ENCODE measurements at regions not wholly inside any gene's neighbourhood (a gene's known extent, or its start where the extent isn't known, plus 50 kb on each side); places are given as distances from the start of the nearest gene placed in this dataset.

GRCh38 chr20:52529826-52530225, 338.2 kb upstream of the ZFP64 start:
- H3K4me3 ChIP-seq (ENCODE audit: control insufficient read depth in 1 of 7, extremely low read depth in 1 of 7, insufficient read depth in 4 of 7, low read depth in 2 of 7, low read length in 6 of 7), result no peak overlapping the region
- CTCF ChIA-PET, result no interaction called here
- H3K4me1 ChIP-seq (ENCODE audit: control extremely low read depth in 1 of 4, control insufficient read depth in 4 of 4, insufficient read depth in 4 of 4, low read length in 3 of 4), result no peaks in the 10 kb centered on the region
- H3K27ac ChIP-seq (ENCODE audit: insufficient read depth in 1 of 2, low read depth in 1 of 2, low read length in 2 of 2, poor library complexity in 1 of 2, severe bottlenecking in 2 of 2), result no peak overlapping the region
- H3K9me3 ChIP-seq (ENCODE audit: control extremely low read depth in 1 of 5, control insufficient read depth in 4 of 5, insufficient read depth in 2 of 5, low read depth in 1 of 5, low read length in 4 of 5), result peaks cover 0 to 1% (median 0%) of the 10 kb centered on the region in 5 experiments
- WGBS (ENCODE audit: insufficient coverage), result 80% methylated on average over 5 of the region's 7 CpGs
- H3K36me3 ChIP-seq (ENCODE audit: control insufficient read depth in 4 of 4, insufficient read depth in 4 of 4, low read length in 3 of 4), result no peaks in the 10 kb centered on the region
- POLR2A ChIA-PET, result no interaction called here
- no peak for DNase-seq
- H3K27me3 ChIP-seq (replicated peaks in 2 of 5; ENCODE audit: control insufficient read depth in 4 of 5, insufficient read depth in 5 of 5, low read length in 4 of 5), result peaks cover 0 to 3% (median 2%) of the 10 kb centered on the region in 5 experiments

- Histone ChIP-seq H3K27me3 (replicated peaks in 2 of 5; ENCODE audit: control insufficient read depth in 4 of 5, insufficient read depth in 5 of 5, low read length in 4 of 5) (peaks cover 0 to 3% (median under 1%) of the 10 kb centered on the region in 5 experiments), H3K27ac (ENCODE audit: insufficient read depth in 1 of 2, low read depth in 1 of 2, low read length in 2 of 2, poor library complexity in 1 of 2, severe bottlenecking in 2 of 2) (no peak overlapping the region), H3K4me1 (ENCODE audit: control extremely low read depth in 1 of 4, control insufficient read depth in 4 of 4, insufficient read depth in 4 of 4, low read length in 3 of 4) (no peaks in the 10 kb centered on the region), H3K9me3 (ENCODE audit: control extremely low read depth in 1 of 5, control insufficient read depth in 4 of 5, insufficient read depth in 2 of 5, low read depth in 1 of 5, low read length in 4 of 5) (peaks cover 0 to 9% (median 0%) of the 10 kb centered on the region in 5 experiments), H3K36me3 (ENCODE audit: control insufficient read depth in 4 of 4, insufficient read depth in 4 of 4, low read length in 3 of 4) (no peaks in the 10 kb centered on the region), H3K4me3 (ENCODE audit: control insufficient read depth in 1 of 7, extremely low read depth in 1 of 7, insufficient read depth in 4 of 7, low read depth in 2 of 7, low read length in 6 of 7) (no peak overlapping the region)
- WGBS (ENCODE audit: insufficient coverage), result 100% methylated on average over 1 of the region's 2 CpGs
- CTCF ChIA-PET, result no interaction called here
- DNase-seq, result no peak
- POLR2A ChIA-PET, result no interaction called here
Measured at GRCh38 chr20:52524861-52525260, 333.3 kb upstream of the ZFP64 start.

DNA sequence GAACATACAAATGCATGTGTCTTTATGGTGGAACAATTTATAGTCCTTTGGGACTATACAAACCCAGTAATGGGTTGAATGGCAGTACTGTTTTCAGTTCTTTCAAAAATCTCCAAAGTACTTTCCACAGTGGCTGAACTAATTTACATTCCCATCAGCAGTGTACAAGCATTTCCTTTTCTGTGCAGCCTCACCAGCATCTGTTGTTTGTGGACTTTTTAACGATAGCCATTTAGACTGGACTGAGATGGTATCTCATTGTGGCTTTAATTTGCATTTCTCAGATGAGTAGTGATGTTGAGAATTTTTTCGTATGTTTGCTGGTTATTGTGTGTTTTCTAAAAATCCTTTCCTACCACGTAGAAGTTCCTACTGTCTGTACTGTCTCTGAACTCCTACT, 327.2 kb upstream of the ZFP64 start:
- DNase-seq, result no peak
- Histone ChIP-seq H3K4me3 (ENCODE audit: control insufficient read depth in 1 of 7, extremely low read depth in 1 of 7, insufficient read depth in 4 of 7, low read depth in 2 of 7, low read length in 6 of 7) (no peak overlapping the region), H3K4me1 (ENCODE audit: control extremely low read depth in 1 of 4, control insufficient read depth in 4 of 4, insufficient read depth in 4 of 4, low read length in 3 of 4) (no peaks in the 10 kb centered on the region), H3K27ac (ENCODE audit: insufficient read depth in 1 of 2, low read depth in 1 of 2, low read length in 2 of 2, poor library complexity in 1 of 2, severe bottlenecking in 2 of 2) (no peak overlapping the region), H3K36me3 (ENCODE audit: control insufficient read depth in 4 of 4, insufficient read depth in 4 of 4, low read length in 3 of 4) (no peaks in the 10 kb centered on the region), H3K9me3 (ENCODE audit: control extremely low read depth in 1 of 5, control insufficient read depth in 4 of 5, insufficient read depth in 2 of 5, low read depth in 1 of 5, low read length in 4 of 5) (peaks cover 0 to 12% (median 2%) of the 10 kb centered on the region in 5 experiments), H3K27me3 (replicated peaks in 2 of 5; ENCODE audit: control insufficient read depth in 4 of 5, insufficient read depth in 5 of 5, low read length in 4 of 5) (no peaks in the 10 kb centered on the region)
- WGBS (ENCODE audit: insufficient coverage), result 0% methylated on average over 1 of the region's 3 CpGs
- CTCF ChIA-PET, result no interaction called here
- POLR2A ChIA-PET, result no interaction called here

- Histone ChIP-seq H3K9me3 (ENCODE audit: control extremely low read depth in 1 of 5, control insufficient read depth in 4 of 5, insufficient read depth in 2 of 5, low read depth in 1 of 5, low read length in 4 of 5) (peaks cover 0 to 8% (median 2%) of the 10 kb centered on the region in 5 experiments), H3K4me1 (ENCODE audit: control extremely low read depth in 1 of 4, control insufficient read depth in 4 of 4, insufficient read depth in 4 of 4, low read length in 3 of 4) (no peaks in the 10 kb centered on the region), H3K36me3 (ENCODE audit: control insufficient read depth in 4 of 4, insufficient read depth in 4 of 4, low read length in 3 of 4) (no peaks in the 10 kb centered on the region), H3K4me3 (ENCODE audit: control insufficient read depth in 1 of 7, extremely low read depth in 1 of 7, insufficient read depth in 4 of 7, low read depth in 2 of 7, low read length in 6 of 7) (no peak overlapping the region), H3K27me3 (replicated peaks in 2 of 5; ENCODE audit: control insufficient read depth in 4 of 5, insufficient read depth in 5 of 5, low read length in 4 of 5) (no peaks in the 10 kb centered on the region), H3K27ac (ENCODE audit: insufficient read depth in 1 of 2, low read depth in 1 of 2, low read length in 2 of 2, poor library complexity in 1 of 2, severe bottlenecking in 2 of 2) (no peak overlapping the region)
- 77% methylated on average over 2 of the region's 2 CpGs for WGBS (ENCODE audit: insufficient coverage)
- ChIA-PET CTCF (no interaction called here), POLR2A (no interaction called here)
- DNase-seq, result no peak
Measured at GRCh38 chr20:52515877-52516276, 324.3 kb upstream of the ZFP64 start.

GRCh38 chr20:52500157-52500556, 308.6 kb upstream of the ZFP64 start:
- ChIA-PET CTCF (no interaction called here), POLR2A (no interaction called here)
- Histone ChIP-seq H3K4me1 (ENCODE audit: control extremely low read depth in 1 of 4, control insufficient read depth in 4 of 4, insufficient read depth in 4 of 4, low read length in 3 of 4) (peaks cover 0 to under 1% (median 0%) of the 10 kb centered on the region in 4 experiments), H3K4me3 (ENCODE audit: control insufficient read depth in 1 of 7, extremely low read depth in 1 of 7, insufficient read depth in 4 of 7, low read depth in 2 of 7, low read length in 6 of 7) (no peak overlapping the region), H3K36me3 (ENCODE audit: control insufficient read depth in 4 of 4, insufficient read depth in 4 of 4, low read length in 3 of 4) (no peaks in the 10 kb centered on the region), H3K27me3 (replicated peaks in 2 of 5; ENCODE audit: control insufficient read depth in 4 of 5, insufficient read depth in 5 of 5, low read length in 4 of 5) (no peaks in the 10 kb centered on the region), H3K27ac (ENCODE audit: insufficient read depth in 1 of 2, low read depth in 1 of 2, low read length in 2 of 2, poor library complexity in 1 of 2, severe bottlenecking in 2 of 2) (no peak overlapping the region), H3K9me3 (ENCODE audit: control extremely low read depth in 1 of 5, control insufficient read depth in 4 of 5, insufficient read depth in 2 of 5, low read depth in 1 of 5, low read length in 4 of 5) (peaks cover 0 to 3% (median 0%) of the 10 kb centered on the region in 5 experiments)
- no peak for DNase-seq
- WGBS (ENCODE audit: insufficient coverage), result 80% methylated on average over 1 of the region's 4 CpGs

DNA sequence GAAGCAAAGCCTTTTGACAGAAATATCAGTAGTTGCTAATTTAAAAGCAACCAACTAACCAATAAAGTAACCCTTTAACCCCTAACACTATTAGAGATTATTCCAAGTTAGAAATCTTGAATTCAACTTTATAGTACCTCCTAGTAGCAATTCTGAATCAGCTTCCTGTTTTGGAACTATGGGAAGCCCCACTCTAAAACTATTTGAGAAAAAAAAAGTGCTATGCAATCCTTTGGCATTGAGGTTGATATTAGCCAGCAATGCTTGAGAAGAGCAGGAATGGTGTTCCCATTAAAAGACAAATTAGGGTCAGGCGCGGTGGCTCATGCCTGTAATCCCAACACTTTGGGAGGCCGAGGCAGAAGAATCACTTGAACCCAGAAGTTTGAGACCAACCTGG, 306.2 kb upstream of the ZFP64 start:
- Histone ChIP-seq H3K27me3 (replicated peaks in 2 of 5; ENCODE audit: control insufficient read depth in 4 of 5, insufficient read depth in 5 of 5, low read length in 4 of 5) (no peaks in the 10 kb centered on the region), H3K27ac (ENCODE audit: insufficient read depth in 1 of 2, low read depth in 1 of 2, low read length in 2 of 2, poor library complexity in 1 of 2, severe bottlenecking in 2 of 2) (no peak overlapping the region), H3K36me3 (ENCODE audit: control insufficient read depth in 4 of 4, insufficient read depth in 4 of 4, low read length in 3 of 4) (no peaks in the 10 kb centered on the region), H3K4me1 (ENCODE audit: control extremely low read depth in 1 of 4, control insufficient read depth in 4 of 4, insufficient read depth in 4 of 4, low read length in 3 of 4) (peaks cover 8 to 21% (median 15%) of the 10 kb centered on the region in 4 experiments), H3K4me3 (ENCODE audit: control insufficient read depth in 1 of 7, extremely low read depth in 1 of 7, insufficient read depth in 4 of 7, low read depth in 2 of 7, low read length in 6 of 7) (no peak overlapping the region), H3K9me3 (ENCODE audit: control extremely low read depth in 1 of 5, control insufficient read depth in 4 of 5, insufficient read depth in 2 of 5, low read depth in 1 of 5, low read length in 4 of 5) (no peaks in the 10 kb centered on the region)
- ChIA-PET CTCF (no interaction called here), POLR2A (no interaction called here)
- no peak for DNase-seq
- WGBS (ENCODE audit: insufficient coverage), result 100% methylated on average over 2 of the region's 3 CpGs

GRCh38 chr20:52496191-52496590, 304.6 kb upstream of the ZFP64 start:
- no peak for DNase-seq
- Histone ChIP-seq H3K36me3 (ENCODE audit: control insufficient read depth in 4 of 4, insufficient read depth in 4 of 4, low read length in 3 of 4) (no peaks in the 10 kb centered on the region), H3K27ac (ENCODE audit: insufficient read depth in 1 of 2, low read depth in 1 of 2, low read length in 2 of 2, poor library complexity in 1 of 2, severe bottlenecking in 2 of 2) (no peak overlapping the region), H3K9me3 (ENCODE audit: control extremely low read depth in 1 of 5, control insufficient read depth in 4 of 5, insufficient read depth in 2 of 5, low read depth in 1 of 5, low read length in 4 of 5) (no peaks in the 10 kb centered on the region), H3K27me3 (replicated peaks in 2 of 5; ENCODE audit: control insufficient read depth in 4 of 5, insufficient read depth in 5 of 5, low read length in 4 of 5) (no peaks in the 10 kb centered on the region), H3K4me3 (ENCODE audit: control insufficient read depth in 1 of 7, extremely low read depth in 1 of 7, insufficient read depth in 4 of 7, low read depth in 2 of 7, low read length in 6 of 7) (no peak overlapping the region), H3K4me1 (ENCODE audit: control extremely low read depth in 1 of 4, control insufficient read depth in 4 of 4, insufficient read depth in 4 of 4, low read length in 3 of 4) (peaks cover 9 to 21% (median 15%) of the 10 kb centered on the region in 4 experiments)
- ChIA-PET CTCF (interaction anchor here (0.6 to 0.7 kb wide), 4 partner anchors 41 to 1565 kb away, joined by 3 to 4 read pairs (median 3); no protein-coding TSS in a partner anchor), POLR2A (no interaction called here)
- 100% methylated on average over 3 of the region's 3 CpGs for WGBS (ENCODE audit: insufficient coverage)
